ENCODE measurements at regions not wholly inside any gene's neighbourhood (a gene's known extent, or its start where the extent isn't known, plus 50 kb on each side); places are given as distances from the start of the nearest gene placed in this dataset.

GRCh38 chr9:27625751-27626150, 52.5 kb upstream of the C9orf72 start:
- Histone ChIP-seq H3K4me1 (peaks cover 0 to 14% (median 0%) of the 10 kb centered on the region in 9 donors), H3K36me3 (no peaks in the 10 kb centered on the region), H3K27me3 (peaks cover 0 to 7% (median 0%) of the 10 kb centered on the region in 7 donors), H3K27ac (no peak overlapping the region), H3K9me3 (peaks cover 0 to 3% (median 0%) of the 10 kb centered on the region in 11 donors), H3K4me3 (no peak overlapping the region)
- TF ChIP-seq CTCF (IDR thresholded peaks at IDR 0.05) = no peak
- 58 to 62% methylated on average over 2 of the region's 2 CpGs for WGBS, 2 donors
- intact Hi-C loops (cut with DNase I) = no loop called here
- no peak for ATAC-seq
- no peak for DNase-seq

GRCh38 chr9:27626244-27627187, 53.2 kb upstream of the C9orf72 start:
- ATAC-seq = no peak
- Histone ChIP-seq H3K4me3 (no peak overlapping the region), H3K4me1 (peaks cover 0 to 14% (median 0%) of the 10 kb centered on the region in 9 donors), H3K9me3 (peaks cover 0 to 3% (median 0%) of the 10 kb centered on the region in 11 donors), H3K27ac (no peak overlapping the region), H3K27me3 (peaks cover 0 to 7% (median 0%) of the 10 kb centered on the region in 7 donors), H3K36me3 (no peaks in the 10 kb centered on the region)
- TF ChIP-seq CTCF (IDR thresholded peaks at IDR 0.05) = no peak
- intact Hi-C loops (cut with DNase I) = no loop called here
- no peak for DNase-seq
- 80 to 83% methylated on average over 8 of the region's 8 CpGs for whole genome bisulfite sequencing, 2 donors

- H3K4me1 ChIP-seq = peaks cover 0 to 13% (median 0%) of the 10 kb centered on the region in 9 donors
- H3K36me3 ChIP-seq = no peaks in the 10 kb centered on the region
- no peak overlapping the region for H3K4me3 ChIP-seq
- no peak for TF ChIP-seq CTCF (IDR thresholded peaks at IDR 0.05)
- H3K9me3 ChIP-seq = peaks cover 0 to 3% (median 0%) of the 10 kb centered on the region in 11 donors
- 34 to 47% methylated on average over 5 of the region's 5 CpGs for WGBS, 2 donors
- H3K27ac ChIP-seq = no peak overlapping the region
- intact Hi-C loops (cut with DNase I) = no loop called here
- ATAC-seq (no peak), DNase-seq (no peak)
- peaks cover 0 to 7% (median 0%) of the 10 kb centered on the region in 7 donors for H3K27me3 ChIP-seq
Observed at GRCh38 chr9:27627188-27627564, 53.9 kb upstream of the C9orf72 start.

- DNase-seq = no peak
- Histone ChIP-seq H3K27ac (no peak overlapping the region), H3K4me1 (peaks cover 0 to 5% (median 0%) of the 10 kb centered on the region in 9 donors), H3K36me3 (no peaks in the 10 kb centered on the region), H3K27me3 (peaks cover 0 to 9% (median 0%) of the 10 kb centered on the region in 7 donors), H3K9me3 (peaks cover 0 to 3% (median 0%) of the 10 kb centered on the region in 11 donors), H3K4me3 (no peak overlapping the region)
- no peak for TF ChIP-seq CTCF (IDR thresholded peaks at IDR 0.05)
- ATAC-seq = no peak
- intact Hi-C loops (cut with DNase I) = no loop called here
Observed at GRCh38 chr9:27628311-27628710, 55.0 kb upstream of the C9orf72 start.
